ENCODE measurements at regions not wholly inside any gene's neighbourhood (a gene's known extent, or its start where the extent isn't known, plus 50 kb on each side); places are given as distances from the start of the nearest gene placed in this dataset.
"Not testable (repeated sequence)": the region's sequence is repeated elsewhere in the genome, so short reads cannot be mapped to it uniquely, and the experiment has no call there.

GRCh38 chr2:83376731-83377130 is 1082.3 kb downstream of the SUCLG1 start:
- DNase-seq (ENCODE audit: low spot score): no peak

- DNase-seq (ENCODE audit: low spot score): no peak
Observed at GRCh38 chr2:83370419-83370762, 1088.7 kb downstream of the SUCLG1 start.

- DNase-seq (ENCODE audit: low spot score): no peak
Observed at GRCh38 chr2:83369601-83370418, 1089.3 kb downstream of the SUCLG1 start.

- DNase-seq (ENCODE audit: low spot score): no peak
Observed at GRCh38 chr2:83368916-83369315, 1090.2 kb downstream of the SUCLG1 start.

- DNase-seq (ENCODE audit: low spot score): no peak
Observed at GRCh38 chr2:83368461-83368860, 1090.6 kb downstream of the SUCLG1 start.

GRCh38 chr2:83365476-83365875 is 1093.6 kb downstream of the SUCLG1 start:
- DNase-seq (ENCODE audit: low spot score): no peak

- no peak for DNase-seq (ENCODE audit: low spot score)
Observed at GRCh38 chr2:83364264-83364663, 1094.8 kb downstream of the SUCLG1 start.

- not testable (repeated sequence) for DNase-seq (ENCODE audit: low spot score)
Observed at GRCh38 chr2:83363138-83363537, 1095.9 kb downstream of the SUCLG1 start.

- DNase-seq (ENCODE audit: low spot score): no peak
Observed at GRCh38 chr2:83359336-83359735, 1099.7 kb downstream of the SUCLG1 start.

GRCh38 chr2:83342860-83343329 is 1116.2 kb downstream of the SUCLG1 start:
- no peak for DNase-seq (ENCODE audit: low spot score)

- no peak for DNase-seq (ENCODE audit: low spot score)
Observed at GRCh38 chr2:83340424-83340823, 1118.7 kb downstream of the SUCLG1 start.

- DNase-seq (ENCODE audit: low spot score): not testable (repeated sequence)
Observed at GRCh38 chr2:83339942-83340341, 1119.1 kb downstream of the SUCLG1 start.

GRCh38 chr2:83331810-83332209 is 1127.3 kb downstream of the SUCLG1 start:
- DNase-seq (ENCODE audit: low spot score): no peak

- DNase-seq (ENCODE audit: low spot score): no peak
Observed at GRCh38 chr2:83323038-83323437, 1136.0 kb downstream of the SUCLG1 start.

- no peak for DNase-seq (ENCODE audit: low spot score)
Observed at GRCh38 chr2:83320053-83320452, 1139.0 kb downstream of the SUCLG1 start.

- no peak for DNase-seq (ENCODE audit: low spot score)
Observed at GRCh38 chr2:83305758-83306378, 1153.2 kb downstream of the SUCLG1 start.

- DNase-seq (ENCODE audit: low spot score): no peak
Observed at GRCh38 chr2:83291083-83291482, 1168.0 kb downstream of the SUCLG1 start.

GRCh38 chr2:83282841-83283240 is 1176.2 kb downstream of the SUCLG1 start:
- no peak for DNase-seq (ENCODE audit: low spot score)

- no peak for DNase-seq (ENCODE audit: low spot score)
Observed at GRCh38 chr2:83282043-83282795, 1176.9 kb downstream of the SUCLG1 start.

GRCh38 chr2:83280391-83280790 is 1178.7 kb downstream of the SUCLG1 start:
- DNase-seq (ENCODE audit: low spot score): no peak

- DNase-seq (ENCODE audit: low spot score): no peak
Observed at GRCh38 chr2:83273322-83273721, 1185.8 kb downstream of the SUCLG1 start.

- DNase-seq (ENCODE audit: low spot score): no peak
Observed at GRCh38 chr2:83261591-83262136, 1197.4 kb downstream of the SUCLG1 start.

- no peak for DNase-seq (ENCODE audit: low spot score)
Observed at GRCh38 chr2:83253848-83254247, 1205.2 kb downstream of the SUCLG1 start.
